K562 (cell line): ENCODE measurements at regions not wholly inside any gene's neighbourhood (a gene's known extent, or its start where the extent isn't known, plus 50 kb on each side); places are given as distances from the start of the nearest gene placed in this dataset.

ENCODE experiments used
- ATAC-seq: fragments of 200-7000 bp; cut with Tn5 transposase; 3 replicates; pipeline ENCODE4 v1.9.1; 2020; ENCODE audit warnings: moderate library complexity
- BruUV-seq: library from RNA; stranded (reverse); fragments of 400-500 nt; replicated peaks from 2 replicates; lab custom pipeline; 2021; lab: Mats Ljungman, UMichigan
- CTCF ChIA-PET: fragments of 300-600 bp; formaldehyde crosslinking; extraction: SDS; loops from one replicate; lab custom pipeline; 2021; ENCODE audit warnings: low intra/inter-chr PET ratio; lab: Yijun Ruan, JAX
- POLR2A ChIA-PET: fragments of 300-600, 350-650 bp; sonication (Branson Sonifier 250); formaldehyde crosslinking; extraction: SDS; loops from one replicate; lab custom pipeline; 2021; ENCODE audit warnings: antibody characterized with exemption, inconsistent platforms; lab: Yijun Ruan, JAX
- DNase-seq, 4 experiments: peaks; one replicate each; pipeline versions ENCODE4 v3.0.0 to v3.0.0-alpha.2; 2011 to 2018; ENCODE audit warnings: low spot score in 3 of 4, mixed read lengths in 3 of 4; ENCODE audit errors: extremely low read depth in 1 of 4
- FAIRE-seq: peaks from 2 replicates; lab custom pipeline; 2011; peaks lifted over from hg19 to GRCh38; lab: Jason Lieb, UNC
- H2AFZ ChIP-seq: 2 replicates; pipeline ENCODE4 v1.6.0; 2011; ENCODE audit warnings: low read depth, low read length, control low read depth, inconsistent platforms
- H3K27ac ChIP-seq: fragments of 200-600 bp; 3 replicates; pipeline ENCODE4 v1.8.0; 2011; ENCODE audit warnings: low read depth, mild to moderate bottlenecking, control low read depth, inconsistent platforms, low read length, moderate library complexity, mixed read lengths; ENCODE audit errors: extremely low read depth
- H3K27me3 ChIP-seq, 2 experiments: fragments of 300-600 bp in 1 of 2; 2 replicates in 1 of 2; 3 replicates in 1 of 2; pipeline versions ENCODE4 v1.6.0 to v1.8.0; 2011; ENCODE audit warnings: inconsistent platforms in 2 of 2, low read length in 2 of 2, mild to moderate bottlenecking in 1 of 2, mixed read lengths in 1 of 2, moderate library complexity in 1 of 2; ENCODE audit not compliant: control insufficient read depth in 2 of 2, insufficient read depth in 2 of 2
- H3K36me3 ChIP-seq: fragments of 300-600 bp; 3 replicates; pipeline ENCODE4 v1.8.0; 2011; ENCODE audit warnings: mild to moderate bottlenecking, low read length, inconsistent platforms; ENCODE audit not compliant: control insufficient read depth, insufficient read depth
- H3K4me1 ChIP-seq, 2 experiments: fragments of 200-600 bp in 1 of 2; replicated peaks in 1 of 2; 2 replicates in 1 of 2; 3 replicates in 1 of 2; pipeline versions ENCODE4 v1.5.1 to v1.8.0; 2011; ENCODE audit warnings: inconsistent platforms in 2 of 2, low read length in 2 of 2, mild to moderate bottlenecking in 1 of 2, mixed read lengths in 1 of 2, moderate library complexity in 1 of 2; ENCODE audit not compliant: control insufficient read depth in 2 of 2, insufficient read depth in 2 of 2
- H3K4me2 ChIP-seq: 2 replicates; pipeline ENCODE4 v1.6.1; 2011; ENCODE audit warnings: low read length, control low read depth, inconsistent platforms, mixed read lengths; ENCODE audit not compliant: insufficient read depth
- H3K4me3 ChIP-seq: fragments of 200-600 bp; sonication (generic), shearing (Covaris generic); 2 replicates; pipeline ENCODE4 v1.5.1; 2016; ENCODE audit warnings: control low read depth, inconsistent platforms
- H3K79me2 ChIP-seq: fragments of 200-600 bp; 3 replicates; pipeline ENCODE4 v1.8.0; 2011; ENCODE audit warnings: low read length, inconsistent platforms; ENCODE audit not compliant: control insufficient read depth, insufficient read depth
- H3K9ac ChIP-seq, 2 experiments: 2 replicates each; pipeline versions ENCODE4 v1.6.0 to v1.6.1; 2011; ENCODE audit warnings: low read depth in 2 of 2, low read length in 2 of 2, control low read depth in 1 of 2, inconsistent platforms in 1 of 2, mild to moderate bottlenecking in 1 of 2, mixed read lengths in 1 of 2; ENCODE audit not compliant: insufficient read depth in 1 of 2
- H3K9me1 ChIP-seq: one replicate; pipeline ENCODE4 v1.6.0; 2011; ENCODE audit warnings: inconsistent platforms, mild to moderate bottlenecking, low read length, moderate library complexity; ENCODE audit not compliant: control insufficient read depth, insufficient read depth
- H3K9me3 ChIP-seq: replicated peaks from 2 replicates; pipeline ENCODE4 v1.5.1; 2011; ENCODE audit warnings: low read depth, low read length, inconsistent platforms; ENCODE audit not compliant: control insufficient read depth, insufficient read depth
- H4K20me1 ChIP-seq: replicated peaks from 2 replicates; pipeline ENCODE4 v1.6.1; 2011; ENCODE audit warnings: low read length, inconsistent platforms, mixed read lengths; ENCODE audit not compliant: control insufficient read depth, insufficient read depth
- HDAC6 ChIP-seq: IDR thresholded peaks from 2 replicates; pipeline ENCODE4 v1.6.1; 2012; ENCODE audit warnings: low read depth, mild to moderate bottlenecking, control low read depth, inconsistent platforms, low read length, moderate library complexity
- JUNB ChIP-seq: fragments of 450-650 bp; formaldehyde crosslinking; conservative IDR thresholded peaks from 2 replicates; pipeline ENCODE4 v1.4.0; 2020; ENCODE audit warnings: mild to moderate bottlenecking
- OTX1 ChIP-seq: fragments of 450-650 bp; formaldehyde crosslinking; IDR thresholded peaks from 2 replicates; pipeline ENCODE4 v1.4.0; 2022; ENCODE audit warnings: mild to moderate bottlenecking
- PHF21A ChIP-seq: fragments of 450-650 bp; IDR thresholded peaks from 2 replicates; pipeline ENCODE4 v1.6.1; 2017; ENCODE audit warnings: low read depth, borderline replicate concordance
- POLR2AphosphoS5 ChIP-seq: IDR thresholded peaks from 2 replicates; pipeline ENCODE4 v1.6.1; 2011; ENCODE audit warnings: mild to moderate bottlenecking, low read depth, low read length, moderate library complexity; ENCODE audit not compliant: control insufficient read depth, insufficient read depth
- SAFB ChIP-seq: fragments of 200-400 bp; formaldehyde crosslinking; IDR thresholded peaks from 2 replicates; pipeline ENCODE4 v1.6.1; 2017; ENCODE audit warnings: low read depth, low read length, borderline replicate concordance
- TARDBP ChIP-seq: fragments of 450-650 bp; IDR thresholded peaks from 2 replicates; pipeline ENCODE4 v1.6.1; 2016
- TFAM ChIP-seq: fragments of 250-450 bp; sonication (Bioruptor Pico); conservative IDR thresholded peaks from 2 replicates; pipeline ENCODE4 v1.5.0; 2021; ENCODE audit warnings: mild to moderate bottlenecking, moderate library complexity
- WGBS: fragments of 100-300 bp; shearing (Covaris generic); methylation state at CpG from one replicate; pipeline ENCODE4 v1.1.6; 2016; ENCODE audit warnings: low coverage, mixed read lengths; ENCODE audit not compliant: insufficient coverage; ENCODE audit errors: missing lambda C conversion rate; 5-methylcytosine and 5-hydroxymethylcytosine counted together
- in situ Hi-C: fragments of 300-500 bp; cut with MboI; formaldehyde crosslinking; loops from 4 replicates; pipeline ENCODE4 v1.15.0; 2018; ENCODE audit warnings: inconsistent platforms, mixed read lengths
- intact Hi-C: fragments of 100-400 bp; cut with micrococcal nuclease; formaldehyde crosslinking; loops from 2 replicates; pipeline ENCODE4 v1.14.2; 2022
- TF ChIP-seq, protein P1 (sequence below): fragments of 250-450 bp; sonication (Bioruptor Pico); IDR thresholded peaks from 2 replicates; pipeline ENCODE4 v1.8.0; 2021; ENCODE audit warnings: moderate library complexity, mild to moderate bottlenecking, inconsistent platforms
- TF ChIP-seq, protein P2 (sequence below): IDR thresholded peaks from 3 replicates; pipeline ENCODE4 v1.6.1; 2011; ENCODE audit warnings: borderline replicate concordance, mild to moderate bottlenecking, moderate library complexity; ENCODE audit not compliant: insufficient read length; ENCODE audit errors: extremely low read depth

DNA sequence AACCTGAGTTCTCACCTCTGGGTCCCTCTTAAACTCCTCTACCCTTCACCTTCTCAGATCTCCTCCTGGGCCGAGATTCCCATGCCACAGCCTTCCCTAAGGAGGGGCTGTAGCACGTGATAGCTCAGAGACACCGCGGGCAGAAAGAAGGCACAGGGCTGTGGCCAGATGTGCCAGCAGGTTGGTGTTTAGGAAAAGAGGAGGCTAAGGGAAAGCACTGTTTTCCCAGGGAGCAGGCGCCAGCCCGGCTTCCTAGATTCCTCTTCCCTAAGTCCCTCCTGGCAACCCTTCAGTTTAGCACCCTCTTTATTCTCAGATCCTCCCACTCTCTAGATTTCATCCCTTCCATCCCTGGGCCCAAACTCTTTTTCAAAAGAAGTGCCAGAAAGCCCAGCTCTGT, 59.4 kb upstream of the CCNG1 start:
- Histone ChIP-seq H3K9me3 (no peaks in the 10 kb centered on the region), H3K27ac (no peak overlapping the region; the same call in 2 of the 3 replicates), H2AFZ (peak overlapping the region; percentile 60; the same call in 1 of the 2 replicates), H3K27me3 (no peaks in the 10 kb centered on the region), H3K4me3 (no peak overlapping the region), H3K4me1 (peaks cover 2 to 11% of the 10 kb centered on the region in 2 experiments; a peak in 4 of 5 replicates), H3K9ac (peak overlapping the region in 1 of 2 experiments; percentile 44; a peak in 1 of 4 replicates), H4K20me1 (no peaks in the 10 kb centered on the region), H3K36me3 (no peaks in the 10 kb centered on the region), H3K9me1 (no peaks in the 10 kb centered on the region), H3K4me2 (no peak overlapping the region), H3K79me2 (no peaks in the 10 kb centered on the region)
- no TSS peak for BruUV-seq
- DNase-seq (no peak), FAIRE-seq (no peak), ATAC-seq (no peak)
- CTCF ChIA-PET = no interaction called here
- in situ Hi-C loops = no loop called here
- TF ChIP-seq, protein P1, sequence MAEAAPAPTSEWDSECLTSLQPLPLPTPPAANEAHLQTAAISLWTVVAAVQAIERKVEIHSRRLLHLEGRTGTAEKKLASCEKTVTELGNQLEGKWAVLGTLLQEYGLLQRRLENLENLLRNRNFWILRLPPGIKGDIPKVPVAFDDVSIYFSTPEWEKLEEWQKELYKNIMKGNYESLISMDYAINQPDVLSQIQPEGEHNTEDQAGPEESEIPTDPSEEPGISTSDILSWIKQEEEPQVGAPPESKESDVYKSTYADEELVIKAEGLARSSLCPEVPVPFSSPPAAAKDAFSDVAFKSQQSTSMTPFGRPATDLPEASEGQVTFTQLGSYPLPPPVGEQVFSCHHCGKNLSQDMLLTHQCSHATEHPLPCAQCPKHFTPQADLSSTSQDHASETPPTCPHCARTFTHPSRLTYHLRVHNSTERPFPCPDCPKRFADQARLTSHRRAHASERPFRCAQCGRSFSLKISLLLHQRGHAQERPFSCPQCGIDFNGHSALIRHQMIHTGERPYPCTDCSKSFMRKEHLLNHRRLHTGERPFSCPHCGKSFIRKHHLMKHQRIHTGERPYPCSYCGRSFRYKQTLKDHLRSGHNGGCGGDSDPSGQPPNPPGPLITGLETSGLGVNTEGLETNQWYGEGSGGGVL (CRISPR knock-in tag) = no peak
- no peak for TF ChIP-seq POLR2AphosphoS5
- TF ChIP-seq HDAC6 = no peak
- no peak for TF ChIP-seq TFAM
- TF ChIP-seq, protein P2, sequence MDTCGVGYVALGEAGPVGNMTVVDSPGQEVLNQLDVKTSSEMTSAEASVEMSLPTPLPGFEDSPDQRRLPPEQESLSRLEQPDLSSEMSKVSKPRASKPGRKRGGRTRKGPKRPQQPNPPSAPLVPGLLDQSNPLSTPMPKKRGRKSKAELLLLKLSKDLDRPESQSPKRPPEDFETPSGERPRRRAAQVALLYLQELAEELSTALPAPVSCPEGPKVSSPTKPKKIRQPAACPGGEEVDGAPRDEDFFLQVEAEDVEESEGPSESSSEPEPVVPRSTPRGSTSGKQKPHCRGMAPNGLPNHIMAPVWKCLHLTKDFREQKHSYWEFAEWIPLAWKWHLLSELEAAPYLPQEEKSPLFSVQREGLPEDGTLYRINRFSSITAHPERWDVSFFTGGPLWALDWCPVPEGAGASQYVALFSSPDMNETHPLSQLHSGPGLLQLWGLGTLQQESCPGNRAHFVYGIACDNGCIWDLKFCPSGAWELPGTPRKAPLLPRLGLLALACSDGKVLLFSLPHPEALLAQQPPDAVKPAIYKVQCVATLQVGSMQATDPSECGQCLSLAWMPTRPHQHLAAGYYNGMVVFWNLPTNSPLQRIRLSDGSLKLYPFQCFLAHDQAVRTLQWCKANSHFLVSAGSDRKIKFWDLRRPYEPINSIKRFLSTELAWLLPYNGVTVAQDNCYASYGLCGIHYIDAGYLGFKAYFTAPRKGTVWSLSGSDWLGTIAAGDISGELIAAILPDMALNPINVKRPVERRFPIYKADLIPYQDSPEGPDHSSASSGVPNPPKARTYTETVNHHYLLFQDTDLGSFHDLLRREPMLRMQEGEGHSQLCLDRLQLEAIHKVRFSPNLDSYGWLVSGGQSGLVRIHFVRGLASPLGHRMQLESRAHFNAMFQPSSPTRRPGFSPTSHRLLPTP = no peak
- no peak for TF ChIP-seq OTX1
- no peak for TF ChIP-seq JUNB (CRISPR knock-in tag)
- no peak for TF ChIP-seq SAFB
- no peak for TF ChIP-seq TARDBP
- TF ChIP-seq PHF21A = no peak
- 74% methylated on average over 4 of the region's 6 CpGs for WGBS
- intact Hi-C loops = no loop called here
- POLR2A ChIA-PET = interaction anchor here (1.2 kb wide), 1 partner anchor 36 kb away, joined by 3 read pairs; no protein-coding TSS in a partner anchor
